Stimulated activated memory B cell treated with anti-CD40 and anti-IgM and Interleukin-4, amounts not matched to agents 10 μg/mL and 1 μg/mL and 100 μg/mL, for 72 hours (primary cell): ENCODE measurements at regions not wholly inside any gene's neighbourhood (a gene's known extent, or its start where the extent isn't known, plus 50 kb on each side); places are given as distances from the start of the nearest gene placed in this dataset.
A peak's percentile ranks its signal among the peaks of the same experiment; 100 is the strongest.

Experiments used
- ATAC-seq: fragments of 150-1000 bp; cut with Tn5 transposase; 2 replicates; pipeline ENCODE4 v1.10.0; 2021
- H3K27ac Mint-ChIP-seq: one replicate; pipeline ENCODE4 v1.8.0; 2022; ENCODE audit warnings: mild to moderate bottlenecking, mixed read lengths
- H3K27me3 Mint-ChIP-seq: one replicate; pipeline ENCODE4 v1.8.0; 2022; ENCODE audit warnings: mixed read lengths
- H3K36me3 Mint-ChIP-seq: one replicate; pipeline ENCODE4 v1.8.0; 2022; ENCODE audit warnings: mixed read lengths
- H3K4me1 Mint-ChIP-seq: one replicate; pipeline ENCODE4 v1.8.0; 2022; ENCODE audit warnings: mixed read lengths
- H3K4me3 Mint-ChIP-seq: one replicate; pipeline ENCODE4 v1.8.0; 2022; ENCODE audit warnings: mild to moderate bottlenecking, moderate library complexity, mixed read lengths
- H3K9me3 Mint-ChIP-seq: one replicate; pipeline ENCODE4 v1.8.0; 2022; ENCODE audit warnings: mixed read lengths

GRCh38 chr6:126766820-126767219 is 351.7 kb upstream of the RSPO3 start:
- ATAC-seq: no peak
- H3K36me3 Mint-ChIP-seq: no peaks in the 10 kb centered on the region
- H3K4me1 Mint-ChIP-seq: no peaks in the 10 kb centered on the region
- H3K27me3 Mint-ChIP-seq: no peaks in the 10 kb centered on the region
- H3K4me3 Mint-ChIP-seq: no peak overlapping the region
- no peaks in the 10 kb centered on the region for H3K9me3 Mint-ChIP-seq
- no peak overlapping the region for H3K27ac Mint-ChIP-seq

- Mint-ChIP-seq H3K27me3 (no peaks in the 10 kb centered on the region), H3K36me3 (no peaks in the 10 kb centered on the region), H3K4me3 (no peak overlapping the region), H3K9me3 (no peaks in the 10 kb centered on the region), H3K4me1 (no peaks in the 10 kb centered on the region), H3K27ac (no peak overlapping the region)
- ATAC-seq: no peak
Observed at GRCh38 chr6:126767711-126768110, 350.8 kb upstream of the RSPO3 start.

GRCh38 chr6:126770176-126770575 is 348.3 kb upstream of the RSPO3 start:
- no peaks in the 10 kb centered on the region for H3K27me3 Mint-ChIP-seq
- no peak for ATAC-seq
- no peaks in the 10 kb centered on the region for H3K9me3 Mint-ChIP-seq
- H3K27ac Mint-ChIP-seq: no peak overlapping the region
- no peaks in the 10 kb centered on the region for H3K4me1 Mint-ChIP-seq
- no peaks in the 10 kb centered on the region for H3K36me3 Mint-ChIP-seq
- no peak overlapping the region for H3K4me3 Mint-ChIP-seq

GRCh38 chr6:126773112-126773805 is 345.2 kb upstream of the RSPO3 start:
- no peaks in the 10 kb centered on the region for H3K36me3 Mint-ChIP-seq
- no peaks in the 10 kb centered on the region for H3K27me3 Mint-ChIP-seq
- H3K4me3 Mint-ChIP-seq: no peak overlapping the region
- H3K4me1 Mint-ChIP-seq: no peaks in the 10 kb centered on the region
- H3K27ac Mint-ChIP-seq: no peak overlapping the region
- no peaks in the 10 kb centered on the region for H3K9me3 Mint-ChIP-seq
- ATAC-seq: no peak

GRCh38 chr6:126779331-126779730 is 339.1 kb upstream of the RSPO3 start:
- H3K4me1 Mint-ChIP-seq: no peaks in the 10 kb centered on the region
- H3K4me3 Mint-ChIP-seq: no peak overlapping the region
- H3K27me3 Mint-ChIP-seq: no peaks in the 10 kb centered on the region
- no peak for ATAC-seq
- H3K9me3 Mint-ChIP-seq: no peaks in the 10 kb centered on the region
- no peak overlapping the region for H3K27ac Mint-ChIP-seq
- H3K36me3 Mint-ChIP-seq: no peaks in the 10 kb centered on the region

- no peak for ATAC-seq
- no peaks in the 10 kb centered on the region for H3K4me1 Mint-ChIP-seq
- no peak overlapping the region for H3K27ac Mint-ChIP-seq
- H3K27me3 Mint-ChIP-seq: peaks cover under 1% of the 10 kb centered on the region
- H3K36me3 Mint-ChIP-seq: no peaks in the 10 kb centered on the region
- H3K4me3 Mint-ChIP-seq: no peak overlapping the region
- no peaks in the 10 kb centered on the region for H3K9me3 Mint-ChIP-seq
Observed at GRCh38 chr6:126781582-126781981, 336.9 kb upstream of the RSPO3 start.

- Mint-ChIP-seq H3K27ac (no peak overlapping the region), H3K4me1 (no peaks in the 10 kb centered on the region), H3K27me3 (peaks cover 9% of the 10 kb centered on the region), H3K36me3 (no peaks in the 10 kb centered on the region), H3K4me3 (no peak overlapping the region), H3K9me3 (peaks cover 4% of the 10 kb centered on the region)
- no peak for ATAC-seq
Observed at GRCh38 chr6:126784161-126784790, 334.2 kb upstream of the RSPO3 start.

GRCh38 chr6:126786262-126786661 is 332.2 kb upstream of the RSPO3 start:
- Mint-ChIP-seq H3K4me3 (no peak overlapping the region), H3K36me3 (no peaks in the 10 kb centered on the region), H3K4me1 (no peaks in the 10 kb centered on the region), H3K27me3 (peaks cover 9% of the 10 kb centered on the region), H3K27ac (no peak overlapping the region), H3K9me3 (peaks cover 4% of the 10 kb centered on the region)
- ATAC-seq: no peak

- H3K9me3 Mint-ChIP-seq: peaks cover 4% of the 10 kb centered on the region
- no peak overlapping the region for H3K27ac Mint-ChIP-seq
- H3K27me3 Mint-ChIP-seq: peaks cover 9% of the 10 kb centered on the region
- H3K36me3 Mint-ChIP-seq: no peaks in the 10 kb centered on the region
- no peaks in the 10 kb centered on the region for H3K4me1 Mint-ChIP-seq
- no peak for ATAC-seq
- H3K4me3 Mint-ChIP-seq: no peak overlapping the region
Observed at GRCh38 chr6:126787635-126788034, 330.8 kb upstream of the RSPO3 start.

GRCh38 chr6:126788861-126789365 is 329.6 kb upstream of the RSPO3 start:
- no peak overlapping the region for H3K27ac Mint-ChIP-seq
- H3K4me1 Mint-ChIP-seq: no peaks in the 10 kb centered on the region
- peaks cover 4% of the 10 kb centered on the region for H3K9me3 Mint-ChIP-seq
- no peak for ATAC-seq
- H3K36me3 Mint-ChIP-seq: no peaks in the 10 kb centered on the region
- peaks cover 9% of the 10 kb centered on the region for H3K27me3 Mint-ChIP-seq
- H3K4me3 Mint-ChIP-seq: no peak overlapping the region

GRCh38 chr6:126792340-126793085 is 326.0 kb upstream of the RSPO3 start:
- H3K27ac Mint-ChIP-seq: no peak overlapping the region
- H3K9me3 Mint-ChIP-seq: no peaks in the 10 kb centered on the region
- H3K27me3 Mint-ChIP-seq: no peaks in the 10 kb centered on the region
- no peaks in the 10 kb centered on the region for H3K4me1 Mint-ChIP-seq
- peak; percentile 28 for ATAC-seq
- H3K4me3 Mint-ChIP-seq: no peak overlapping the region
- no peaks in the 10 kb centered on the region for H3K36me3 Mint-ChIP-seq

- Mint-ChIP-seq H3K4me1 (no peaks in the 10 kb centered on the region), H3K9me3 (no peaks in the 10 kb centered on the region), H3K4me3 (no peak overlapping the region), H3K27ac (no peak overlapping the region), H3K36me3 (no peaks in the 10 kb centered on the region), H3K27me3 (no peaks in the 10 kb centered on the region)
- ATAC-seq: no peak
Observed at GRCh38 chr6:126795161-126795560, 323.3 kb upstream of the RSPO3 start.

GRCh38 chr6:126797981-126798380 is 320.5 kb upstream of the RSPO3 start:
- no peak overlapping the region for H3K4me3 Mint-ChIP-seq
- H3K27ac Mint-ChIP-seq: no peak overlapping the region
- H3K9me3 Mint-ChIP-seq: no peaks in the 10 kb centered on the region
- no peaks in the 10 kb centered on the region for H3K36me3 Mint-ChIP-seq
- H3K27me3 Mint-ChIP-seq: no peaks in the 10 kb centered on the region
- no peak for ATAC-seq
- H3K4me1 Mint-ChIP-seq: no peaks in the 10 kb centered on the region

GRCh38 chr6:126803769-126804168 is 314.7 kb upstream of the RSPO3 start:
- H3K36me3 Mint-ChIP-seq: no peaks in the 10 kb centered on the region

GRCh38 chr6:126804332-126805064 is 314.0 kb upstream of the RSPO3 start:
- Mint-ChIP-seq H3K27me3 (peaks cover 9% of the 10 kb centered on the region), H3K36me3 (no peaks in the 10 kb centered on the region), H3K27ac (no peak overlapping the region), H3K4me1 (no peaks in the 10 kb centered on the region), H3K4me3 (no peak overlapping the region), H3K9me3 (no peaks in the 10 kb centered on the region)
- no peak for ATAC-seq

More at GRCh38 chr6:126803769-126804168, 314.7 kb upstream of the RSPO3 start:
- Mint-ChIP-seq H3K27ac (no peak overlapping the region), H3K27me3 (peaks cover 9% of the 10 kb centered on the region), H3K4me3 (no peak overlapping the region), H3K4me1 (no peaks in the 10 kb centered on the region), H3K9me3 (no peaks in the 10 kb centered on the region)
- ATAC-seq: no peak
